ENCODE measurements at regions not wholly inside any gene's neighbourhood (a gene's known extent, or its start where the extent isn't known, plus 50 kb on each side); places are given as distances from the start of the nearest gene placed in this dataset.

- no peak for TF ChIP-seq ZNF518B (CRISPR knock-in tag; IDR thresholded peaks at IDR 0.05)
- TF ChIP-seq ELF1 (tag; IDR thresholded peaks at IDR 0.05): no peak
- TF ChIP-seq HNRNPH1 (optimal IDR thresholded peaks at IDR 0.05; ENCODE audit: low read depth, low read length): no peak
- no peak for TF ChIP-seq ZNF76 (CRISPR knock-in tag; IDR thresholded peaks at IDR 0.05; ENCODE audit: borderline replicate concordance)
These were observed 103.1 kb upstream of the PPM1H start (continued) for GRCh38 chr12:63037746-63038712.

GRCh38 chr12:63036974-63037335 is 102.0 kb upstream of the PPM1H start:
- H3K36me3 ChIP-seq (ENCODE audit: control insufficient read depth, insufficient read depth, low read length): no peaks in the 10 kb centered on the region
- no peak overlapping the region for H3K4me2 ChIP-seq (ENCODE audit: insufficient read depth, low read length)
- no TSS peak for BruUV-seq (replicated peaks)
- POLR2A ChIA-PET: no interaction called here
- ATAC-seq (no peak), FAIRE-seq (no peak), DNase-seq (ENCODE audit: extremely low read depth in 1 of 4, low spot score in 3 of 4) (no peak)
- in situ Hi-C loops (cut with MboI) (no loop called here), intact Hi-C loops (cut with micrococcal nuclease) (no loop called here)
- H4K20me1 ChIP-seq (replicated peaks; ENCODE audit: control insufficient read depth, insufficient read depth, low read length): no peaks in the 10 kb centered on the region
- 0% methylated on average over 1 of the region's 1 CpG for WGBS (ENCODE audit: insufficient coverage, low coverage, missing lambda C conversion rate)
- H3K9me3 ChIP-seq (replicated peaks; ENCODE audit: control insufficient read depth, insufficient read depth, low read depth, low read length): no peaks in the 10 kb centered on the region
- H3K27ac ChIP-seq (ENCODE audit: extremely low read depth, low read depth, low read length): no peak overlapping the region
- CTCF ChIA-PET (ENCODE audit: low intra/inter-chr PET ratio): no interaction called here
- H3K27me3 ChIP-seq (ENCODE audit: control insufficient read depth in 2 of 2, insufficient read depth in 2 of 2, low read length in 2 of 2): no peaks in the 10 kb centered on the region
- H3K4me3 ChIP-seq: no peak overlapping the region
- H3K4me1 ChIP-seq (replicated peaks in 1 of 2; ENCODE audit: control insufficient read depth in 2 of 2, insufficient read depth in 2 of 2, low read length in 2 of 2): no peaks in the 10 kb centered on the region; a peak in 1 of 5 replicates
- H3K79me2 ChIP-seq (ENCODE audit: control insufficient read depth, insufficient read depth, low read length): no peaks in the 10 kb centered on the region
- no peak overlapping the region for H2AFZ ChIP-seq (ENCODE audit: low read depth, low read length)
- no peaks in the 10 kb centered on the region for H3K9me1 ChIP-seq (ENCODE audit: control insufficient read depth, insufficient read depth, low read length)
- no peak overlapping the region for H3K9ac ChIP-seq (ENCODE audit: insufficient read depth in 1 of 2, low read depth in 2 of 2, low read length in 2 of 2)
- TF ChIP-seq RBM14 (IDR thresholded peaks at IDR 0.05; ENCODE audit: borderline replicate concordance, insufficient read depth, low read depth, low read length) (no peak), TAF7 (tag; IDR thresholded peaks at IDR 0.05) (no peak), ZNF518B (CRISPR knock-in tag; IDR thresholded peaks at IDR 0.05) (no peak), PBX2 (CRISPR knock-in tag; IDR thresholded peaks at IDR 0.05; ENCODE audit: low read depth) (no peak), PBX2 (tag; conservative IDR thresholded peaks at IDR 0.05; ENCODE audit: low read depth) (no peak), ZSCAN29 (IDR thresholded peaks at IDR 0.05) (no peak), ZNF324 (CRISPR knock-in tag; IDR thresholded peaks at IDR 0.05) (no peak)

Measured in K562 (cell line).